ENCODE measurements at regions not wholly inside any gene's neighbourhood (a gene's known extent, or its start where the extent isn't known, plus 50 kb on each side); places are given as distances from the start of the nearest gene placed in this dataset.

- Histone ChIP-seq H3K4me3 (no peak overlapping the region), H3K9me3 (0 out of 2 replicates have a peak, but pooled peaks cover 3% of the 10 kb centered on the region), H3K27me3 (no peaks in the 10 kb centered on the region), H3K36me3 (no peaks in the 10 kb centered on the region)
- DNase-seq: no peak
Observed at GRCh38 chr9:10674586-10674985, 61.8 kb upstream of the PTPRD start.

DNA sequence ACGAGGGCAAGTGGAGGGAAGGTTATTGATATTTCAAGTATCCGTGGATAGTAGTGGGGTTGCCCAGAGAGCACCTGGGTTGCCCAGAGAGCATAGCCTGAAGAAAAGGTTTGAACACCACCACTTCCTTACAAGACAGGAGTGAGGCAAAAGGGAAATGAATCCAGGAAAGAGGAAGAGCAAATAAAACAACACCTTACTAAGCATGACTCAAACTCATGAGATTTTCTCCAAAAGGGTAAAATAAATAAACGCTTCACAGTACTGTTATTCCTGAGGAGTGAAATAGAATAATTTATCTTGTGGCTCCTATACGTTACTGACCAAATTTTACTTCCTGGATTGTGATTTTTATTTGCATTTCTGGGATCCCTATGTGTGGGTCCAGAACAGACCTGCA lies 65.2 kb upstream of the PTPRD start:
- DNase-seq: no peak
- H3K4me3 ChIP-seq: no peak overlapping the region
- no peaks in the 10 kb centered on the region for H3K36me3 ChIP-seq
- no peaks in the 10 kb centered on the region for H3K9me3 ChIP-seq
- H3K27me3 ChIP-seq: no peaks in the 10 kb centered on the region

GRCh38 chr9:10678790-10679189 lies 66.0 kb upstream of the PTPRD start:
- no peaks in the 10 kb centered on the region for H3K27me3 ChIP-seq
- H3K4me3 ChIP-seq: no peak overlapping the region
- no peak for DNase-seq
- H3K9me3 ChIP-seq: no peaks in the 10 kb centered on the region
- H3K36me3 ChIP-seq: no peaks in the 10 kb centered on the region

DNA sequence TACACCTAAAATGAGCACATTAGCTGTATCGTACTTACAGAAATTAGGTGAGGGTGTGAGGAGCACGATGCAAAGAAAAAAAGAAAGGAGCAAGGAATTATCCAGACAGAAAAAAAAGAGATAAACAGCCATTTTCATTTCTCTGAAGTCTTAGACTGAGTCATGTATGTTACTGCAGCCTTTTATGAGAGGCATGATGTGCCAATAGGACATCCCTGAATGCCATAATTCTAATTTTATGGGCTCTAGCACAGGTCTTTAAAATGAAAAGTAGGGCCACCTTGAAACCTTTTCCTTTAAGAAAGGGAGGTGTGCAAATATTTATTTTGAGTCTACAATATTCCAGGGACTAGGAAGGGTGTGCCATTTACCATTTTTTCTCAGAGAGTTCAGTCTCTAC lies 74.1 kb upstream of the PTPRD start:
- no peaks in the 10 kb centered on the region for H3K36me3 ChIP-seq
- H3K9me3 ChIP-seq: no peaks in the 10 kb centered on the region
- H3K27me3 ChIP-seq: no peaks in the 10 kb centered on the region
- DNase-seq: no peak
- H3K4me3 ChIP-seq: no peak overlapping the region

DNA sequence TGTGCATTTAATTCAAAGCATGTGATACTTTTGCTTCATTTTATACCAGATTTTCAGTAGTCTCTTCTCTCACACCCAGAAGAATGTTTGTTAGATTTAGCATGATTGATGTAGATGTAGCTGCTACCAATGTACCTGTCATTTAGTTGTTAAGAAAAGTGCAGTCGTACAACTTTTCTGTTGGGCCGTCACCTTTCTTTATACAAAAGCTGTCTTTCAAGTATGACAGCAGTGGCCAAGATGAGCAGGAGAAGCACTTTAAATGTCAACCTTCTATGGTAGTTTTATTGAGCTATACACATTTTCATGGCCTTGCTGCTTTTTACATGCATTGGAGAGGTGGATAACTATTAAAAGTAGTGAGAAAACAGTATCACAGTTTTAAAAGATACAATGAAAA lies 77.7 kb upstream of the PTPRD start:
- Histone ChIP-seq H3K27me3 (no peaks in the 10 kb centered on the region), H3K4me3 (no peak overlapping the region), H3K9me3 (no peaks in the 10 kb centered on the region), H3K36me3 (no peaks in the 10 kb centered on the region)
- no peak for DNase-seq

DNA sequence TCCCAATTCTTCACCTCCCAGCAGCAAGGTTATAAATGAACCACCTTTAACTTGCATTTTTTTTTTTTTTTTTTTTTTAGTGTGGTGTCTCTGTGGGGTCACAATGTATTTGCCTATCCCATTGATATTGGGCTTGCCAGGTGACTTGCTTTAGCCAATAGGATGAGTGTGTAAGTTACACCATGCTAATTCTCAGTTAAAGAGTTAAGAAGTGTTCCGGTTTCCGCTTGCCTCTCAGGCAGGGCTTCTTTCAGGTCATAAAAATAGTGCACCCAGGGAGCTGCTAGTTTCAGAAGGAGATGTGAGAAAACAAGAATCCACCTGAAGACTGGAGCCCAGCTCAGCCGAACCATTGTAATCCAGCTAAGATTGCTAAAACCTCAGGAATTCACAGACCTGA lies 84.2 kb upstream of the PTPRD start:
- DNase-seq: no peak
- Histone ChIP-seq H3K9me3 (no peaks in the 10 kb centered on the region), H3K27me3 (no peaks in the 10 kb centered on the region), H3K36me3 (no peaks in the 10 kb centered on the region), H3K4me3 (no peak overlapping the region)

DNA sequence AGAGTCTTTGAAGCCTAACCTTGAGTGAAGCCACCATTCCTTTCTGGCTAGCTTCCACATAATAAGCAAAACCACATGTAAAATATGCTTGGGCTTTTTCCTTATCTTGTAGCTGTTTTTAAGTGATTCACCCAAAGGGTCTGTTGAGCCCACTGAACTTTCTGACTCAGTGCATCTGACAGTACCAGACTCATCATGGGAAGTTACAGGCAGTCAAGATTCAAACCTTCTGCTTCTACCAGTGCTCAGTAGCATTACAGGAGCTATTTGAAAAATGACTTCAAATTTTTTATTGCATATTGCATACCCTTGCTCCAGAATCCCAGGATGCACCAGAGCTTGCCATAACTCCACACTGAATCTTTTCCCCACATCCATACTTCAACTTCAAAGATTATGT lies 87.5 kb upstream of the PTPRD start:
- Histone ChIP-seq H3K9me3 (no peaks in the 10 kb centered on the region), H3K36me3 (no peaks in the 10 kb centered on the region), H3K4me3 (no peak overlapping the region), H3K27me3 (0 out of 2 replicates have a peak, but pooled peaks cover 2% of the 10 kb centered on the region)
- no peak for DNase-seq

DNA sequence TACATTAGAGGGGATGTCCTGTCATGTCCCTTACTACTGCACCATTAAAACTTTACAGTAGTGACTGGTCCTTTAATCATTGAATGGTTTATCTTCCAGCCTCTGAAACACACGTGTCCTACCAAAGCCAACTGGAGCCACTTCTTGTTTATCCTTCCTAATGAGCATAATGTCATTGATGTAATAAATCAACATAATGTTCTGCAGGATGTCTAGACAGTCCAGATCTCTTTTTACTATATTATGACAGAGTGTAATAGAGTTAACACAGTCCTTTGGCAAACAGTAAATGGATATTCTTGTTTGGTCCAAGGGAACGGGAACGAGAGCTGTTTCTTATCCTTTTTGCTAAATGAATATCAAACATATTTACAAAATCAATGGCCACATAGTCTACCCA lies 88.1 kb upstream of the PTPRD start:
- H3K4me3 ChIP-seq: no peak overlapping the region
- no peaks in the 10 kb centered on the region for H3K9me3 ChIP-seq
- no peak for DNase-seq
- H3K36me3 ChIP-seq: no peaks in the 10 kb centered on the region
- 0 out of 2 replicates have a peak, but pooled peaks cover 2% of the 10 kb centered on the region for H3K27me3 ChIP-seq

DNA sequence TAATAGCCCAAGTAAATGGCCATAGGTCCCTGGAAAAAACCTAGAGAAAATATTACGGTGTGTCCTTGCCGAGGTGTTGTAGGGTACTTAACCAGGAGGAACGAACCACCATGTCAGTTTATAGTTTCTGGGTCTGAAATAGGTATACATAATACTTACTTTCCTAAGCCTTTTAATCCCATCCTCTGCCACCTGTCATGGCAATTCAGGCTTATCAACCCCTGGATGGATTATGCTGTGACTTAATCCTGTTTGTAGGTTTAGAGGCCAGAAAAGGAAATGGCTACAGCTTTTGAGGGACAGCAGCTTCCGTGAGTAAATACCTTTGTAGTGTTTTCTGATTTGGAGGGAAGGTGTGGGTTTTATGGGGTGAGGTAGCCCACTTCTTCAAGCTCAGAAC lies 89.1 kb upstream of the PTPRD start:
- Histone ChIP-seq H3K27me3 (0 out of 2 replicates have a peak, but pooled peaks cover 2% of the 10 kb centered on the region), H3K4me3 (no peak overlapping the region), H3K36me3 (no peaks in the 10 kb centered on the region), H3K9me3 (no peaks in the 10 kb centered on the region)
- no peak for DNase-seq

DNA sequence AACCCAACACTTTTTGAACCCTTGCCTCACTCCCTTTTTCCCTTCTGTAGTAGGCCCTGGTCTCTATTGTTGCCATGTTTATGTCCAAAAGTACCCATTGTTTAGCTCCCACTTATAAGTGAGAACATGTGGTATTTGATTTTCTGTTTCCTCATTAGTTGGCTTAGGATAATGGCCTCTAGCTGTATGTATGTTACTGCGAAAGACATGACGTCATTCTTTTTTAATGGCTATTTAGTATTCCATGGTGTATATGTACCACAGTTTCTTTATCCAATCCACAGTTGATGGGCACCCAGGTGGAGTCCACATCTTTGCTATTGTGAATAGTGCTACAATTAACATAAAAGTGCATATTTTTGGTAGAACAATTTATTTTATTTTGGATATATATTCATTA lies 90.3 kb upstream of the PTPRD start:
- DNase-seq: no peak
- no peak overlapping the region for H3K4me3 ChIP-seq
- no peaks in the 10 kb centered on the region for H3K9me3 ChIP-seq
- no peaks in the 10 kb centered on the region for H3K36me3 ChIP-seq
- peaks cover 2% of the 10 kb centered on the region; the same call in 1 of the 2 replicates for H3K27me3 ChIP-seq

- Histone ChIP-seq H3K9me3 (no peaks in the 10 kb centered on the region), H3K36me3 (no peaks in the 10 kb centered on the region), H3K27me3 (peaks cover 2% of the 10 kb centered on the region; the same call in 1 of the 2 replicates), H3K4me3 (no peak overlapping the region)
- DNase-seq: peak; percentile 13
Observed at GRCh38 chr9:10704720-10705119, 91.9 kb upstream of the PTPRD start.

GRCh38 chr9:10705383-10705782 lies 92.6 kb upstream of the PTPRD start:
- Histone ChIP-seq H3K27me3 (peaks cover 2% of the 10 kb centered on the region; the same call in 1 of the 2 replicates), H3K9me3 (no peaks in the 10 kb centered on the region), H3K4me3 (no peak overlapping the region), H3K36me3 (no peaks in the 10 kb centered on the region)
- no peak for DNase-seq

GRCh38 chr9:10706788-10707187 lies 94.0 kb upstream of the PTPRD start:
- Histone ChIP-seq H3K9me3 (no peaks in the 10 kb centered on the region), H3K4me3 (no peak overlapping the region), H3K36me3 (no peaks in the 10 kb centered on the region), H3K27me3 (peaks cover 2% of the 10 kb centered on the region; the same call in 1 of the 2 replicates)
- no peak for DNase-seq

DNA sequence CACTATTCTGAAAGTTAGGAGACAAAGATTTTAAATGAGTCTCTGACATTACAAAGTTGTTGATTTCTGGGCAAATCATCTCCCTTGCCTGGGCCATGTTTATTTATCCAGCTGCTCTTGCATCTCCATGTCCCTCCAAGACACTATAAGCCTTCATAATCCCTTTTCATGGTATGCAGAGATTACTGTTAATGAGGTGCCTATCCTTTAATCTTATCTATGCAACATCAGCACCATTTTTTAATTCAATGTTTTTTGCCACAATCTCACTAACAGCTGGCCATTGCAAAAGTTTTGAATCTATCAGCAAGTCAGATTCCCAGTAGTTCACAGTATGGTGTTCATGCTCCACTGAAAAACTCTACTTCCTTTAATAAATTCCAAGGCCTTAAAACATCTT lies 108.5 kb upstream of the PTPRD start:
- Histone ChIP-seq H3K4me3 (no peak overlapping the region), H3K27me3 (no peaks in the 10 kb centered on the region), H3K36me3 (no peaks in the 10 kb centered on the region), H3K9me3 (no peaks in the 10 kb centered on the region)
- DNase-seq: no peak

DNA sequence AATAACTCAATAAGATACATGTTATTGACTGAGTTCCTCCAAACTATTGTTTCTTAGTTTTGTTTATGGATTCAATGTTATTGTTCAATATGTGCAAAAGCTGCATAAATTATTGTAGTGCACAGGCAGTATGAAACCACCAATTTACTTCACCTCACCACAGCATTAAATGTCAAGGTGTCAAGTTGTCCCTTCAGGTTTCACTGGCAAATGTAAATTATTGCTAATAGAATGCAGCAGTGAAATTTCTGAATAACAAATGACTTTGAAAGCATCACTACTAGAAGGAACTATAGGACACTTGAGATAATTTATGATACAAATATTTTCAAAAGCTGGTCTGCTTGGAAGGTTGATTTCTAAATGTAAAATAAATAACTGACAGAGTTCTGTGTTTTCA lies 116.4 kb upstream of the PTPRD start:
- Histone ChIP-seq H3K4me3 (no peak overlapping the region), H3K9me3 (no peaks in the 10 kb centered on the region), H3K27me3 (no peaks in the 10 kb centered on the region), H3K36me3 (no peaks in the 10 kb centered on the region)
- DNase-seq: no peak

DNA sequence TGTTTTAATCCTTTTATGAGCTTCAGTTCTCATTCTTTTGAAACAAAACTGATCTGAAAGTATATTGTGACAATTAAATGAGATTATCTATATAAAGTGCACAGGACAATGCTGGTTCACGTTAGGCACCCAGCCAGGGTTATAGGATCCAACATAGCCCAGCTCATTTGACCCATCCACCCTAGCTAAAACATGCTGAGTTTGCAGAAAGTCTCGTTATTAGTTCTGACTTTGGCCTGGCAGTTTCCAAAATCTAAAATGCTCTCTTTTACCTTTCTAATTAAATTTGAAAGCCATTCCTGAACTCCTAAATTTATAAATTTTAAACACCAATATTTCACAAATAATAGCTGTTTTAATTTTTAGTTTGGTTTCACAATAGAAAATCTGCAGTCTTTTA lies 131.9 kb upstream of the PTPRD start:
- DNase-seq: no peak
- no peaks in the 10 kb centered on the region for H3K36me3 ChIP-seq

DNA sequence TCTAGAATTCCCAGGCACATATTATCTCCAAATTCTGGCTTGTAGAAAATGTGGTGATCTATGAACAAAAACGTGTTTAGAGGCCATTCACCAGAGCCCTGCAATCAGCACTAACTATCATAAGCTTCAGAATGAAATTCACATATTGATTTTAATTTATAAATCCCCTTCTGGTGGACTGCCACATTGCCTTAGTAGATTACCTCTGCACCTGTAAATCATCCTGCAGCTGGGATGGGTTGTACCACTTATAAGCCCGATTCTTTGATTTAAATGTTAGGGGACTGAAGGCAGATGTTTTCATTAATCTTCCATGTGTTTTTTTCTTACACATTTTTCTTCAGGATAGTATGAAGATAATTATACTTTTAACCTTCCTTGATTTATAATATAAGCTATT lies 140.7 kb upstream of the PTPRD start:
- peaks cover 4% of the 10 kb centered on the region; the same call in 1 of the 2 replicates for H3K9me3 ChIP-seq

More for the DNA sequence above, 131.9 kb upstream of the PTPRD start:
- Histone ChIP-seq H3K4me3 (no peak overlapping the region), H3K9me3 (no peaks in the 10 kb centered on the region), H3K27me3 (no peaks in the 10 kb centered on the region)

DNA sequence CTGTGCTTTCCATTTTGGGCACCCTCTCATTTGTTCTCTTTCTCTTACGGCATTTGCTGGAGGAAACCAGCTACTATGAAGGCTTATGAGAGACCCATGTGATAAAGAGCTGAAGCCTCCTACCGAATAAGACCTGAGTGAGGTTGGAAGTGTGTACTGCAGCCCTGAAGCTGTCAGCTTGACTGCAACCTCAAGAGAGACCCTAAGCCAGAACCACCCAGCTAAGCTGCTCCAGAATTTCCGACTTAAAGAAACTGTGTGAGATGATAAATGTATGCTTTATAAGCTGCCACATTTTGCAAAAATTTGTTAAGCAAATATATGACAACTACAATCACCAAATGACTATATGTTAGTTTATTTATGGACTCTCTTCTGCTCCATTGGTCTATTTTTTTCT lies 151.7 kb upstream of the PTPRD start:
- no peak overlapping the region for H3K4me3 ChIP-seq
- DNase-seq: no peak
- no peaks in the 10 kb centered on the region for H3K9me3 ChIP-seq
- H3K27me3 ChIP-seq: no peaks in the 10 kb centered on the region
- no peaks in the 10 kb centered on the region for H3K36me3 ChIP-seq

More for the DNA sequence above, 140.7 kb upstream of the PTPRD start:
- no peaks in the 10 kb centered on the region for H3K36me3 ChIP-seq
- no peak overlapping the region for H3K4me3 ChIP-seq
- no peak for DNase-seq
- no peaks in the 10 kb centered on the region; the same call in 1 of the 2 replicates for H3K27me3 ChIP-seq

DNA sequence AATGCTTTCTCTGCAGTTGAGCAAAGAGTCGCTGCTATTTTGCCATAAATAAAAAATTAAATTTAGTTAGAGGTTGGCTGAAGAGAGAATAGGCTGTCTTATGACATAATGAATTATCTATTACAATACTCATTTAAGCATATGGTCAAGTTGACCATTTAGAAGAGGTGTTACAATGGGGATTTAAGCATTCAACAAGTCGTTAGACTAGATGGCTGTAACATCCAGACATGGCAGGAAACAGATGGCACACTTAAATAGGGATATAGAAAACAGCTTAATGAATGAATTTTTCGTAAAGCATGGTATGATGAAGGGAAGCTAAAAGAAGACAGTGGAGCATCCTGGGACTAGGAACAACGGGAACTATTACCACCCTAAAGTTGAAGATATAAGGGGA lies 160.3 kb upstream of the PTPRD start:
- Histone ChIP-seq H3K36me3 (no peaks in the 10 kb centered on the region), H3K27me3 (no peaks in the 10 kb centered on the region)
- no peak for DNase-seq

More for the DNA sequence above, 160.3 kb upstream of the PTPRD start:
- Histone ChIP-seq H3K4me3 (no peak overlapping the region), H3K9me3 (no peaks in the 10 kb centered on the region)
